GM06990 (cell line): ENCODE measurements at regions not wholly inside any gene's neighbourhood (a gene's known extent, or its start where the extent isn't known, plus 50 kb on each side); places are given as distances from the start of the nearest gene placed in this dataset.

Experiments
- DNase-seq: peaks from one replicate; pipeline ENCODE4 v3.0.0-alpha.2; 2011; ENCODE audit not compliant: insufficient read length; ENCODE audit errors: extremely low read depth
- H3K27me3 ChIP-seq: replicated peaks from 2 replicates; pipeline ENCODE4 v1.6.0; 2011; ENCODE audit warnings: low read length; ENCODE audit not compliant: control insufficient read depth, insufficient read depth
- H3K36me3 ChIP-seq: 2 replicates; pipeline ENCODE4 v1.5.1; 2011; ENCODE audit warnings: low read length; ENCODE audit not compliant: control insufficient read depth, insufficient read depth
- H3K4me3 ChIP-seq: replicated peaks from 2 replicates; pipeline ENCODE4 v1.5.1; 2011; ENCODE audit warnings: low read depth, mild to moderate bottlenecking, control low read depth, low read length
- CTCF ChIP-seq: IDR thresholded peaks from 2 replicates; pipeline ENCODE4 v1.5.1; 2011; ENCODE audit warnings: low read length, control low read depth, mild to moderate bottlenecking, inconsistent platforms; ENCODE audit not compliant: insufficient read depth, poor library complexity, severe bottlenecking

DNA sequence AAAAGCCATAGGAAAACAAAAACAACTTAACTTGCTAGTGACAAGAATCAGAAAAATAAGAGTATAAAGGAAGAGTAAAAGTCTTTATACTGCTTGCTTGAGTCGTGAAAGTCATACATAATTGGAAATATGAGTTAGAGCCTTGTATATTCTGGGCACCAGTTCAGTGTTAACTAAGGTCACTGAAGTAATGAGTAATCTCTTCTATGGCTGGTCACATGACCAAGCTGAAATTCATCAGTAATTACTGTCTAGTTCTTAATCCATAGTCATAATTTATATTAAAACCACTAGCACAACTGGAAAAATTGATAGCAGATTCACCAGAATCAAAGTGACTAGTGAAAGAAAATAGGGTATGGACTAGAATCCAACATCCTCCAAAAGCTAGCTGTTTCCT, 84.4 kb upstream of the SLC5A12 start:
- TF ChIP-seq CTCF: no peak
- DNase-seq: no peak
- Histone ChIP-seq H3K4me3 (no peak overlapping the region), H3K36me3 (no peaks in the 10 kb centered on the region), H3K27me3 (no peaks in the 10 kb centered on the region)

- no peaks in the 10 kb centered on the region for H3K27me3 ChIP-seq
- DNase-seq: no peak
- H3K36me3 ChIP-seq: no peaks in the 10 kb centered on the region
- no peak overlapping the region for H3K4me3 ChIP-seq
- TF ChIP-seq CTCF: no peak
These were observed 98.9 kb upstream of the SLC5A12 start for GRCh38 chr11:26820739-26821138.

DNA sequence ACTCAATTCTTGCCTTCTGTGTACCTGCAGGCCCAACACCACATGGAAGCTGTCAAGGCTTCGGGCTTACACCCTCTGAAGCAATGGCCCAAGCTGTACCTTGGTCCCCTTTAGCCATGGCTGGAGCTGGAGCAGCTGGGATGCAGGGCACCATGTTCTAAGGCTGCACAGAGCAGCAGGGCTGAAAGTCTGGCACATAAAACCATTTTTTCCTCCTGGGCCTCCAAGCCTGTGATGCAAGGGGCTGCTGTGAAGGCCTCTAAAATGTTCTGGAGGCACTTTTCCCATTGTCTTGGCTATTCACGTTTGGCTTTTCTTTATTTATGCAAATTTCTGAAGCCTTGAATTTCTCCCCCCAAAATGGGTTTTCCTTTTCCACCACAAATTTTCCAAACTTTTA, 102.1 kb upstream of the SLC5A12 start:
- no peaks in the 10 kb centered on the region for H3K27me3 ChIP-seq
- no peaks in the 10 kb centered on the region for H3K36me3 ChIP-seq
- peak; percentile 3 for DNase-seq
- no peak overlapping the region for H3K4me3 ChIP-seq
- no peak for TF ChIP-seq CTCF

- TF ChIP-seq CTCF: no peak
- no peak for DNase-seq
- Histone ChIP-seq H3K27me3 (no peaks in the 10 kb centered on the region), H3K36me3 (no peaks in the 10 kb centered on the region), H3K4me3 (no peak overlapping the region)
These were observed 105.8 kb upstream of the SLC5A12 start for GRCh38 chr11:26827567-26828081.

GRCh38 chr11:26828288-26828687, 106.4 kb upstream of the SLC5A12 start:
- Histone ChIP-seq H3K4me3 (no peak overlapping the region), H3K27me3 (no peaks in the 10 kb centered on the region), H3K36me3 (no peaks in the 10 kb centered on the region)
- no peak for TF ChIP-seq CTCF
- DNase-seq: no peak

DNA sequence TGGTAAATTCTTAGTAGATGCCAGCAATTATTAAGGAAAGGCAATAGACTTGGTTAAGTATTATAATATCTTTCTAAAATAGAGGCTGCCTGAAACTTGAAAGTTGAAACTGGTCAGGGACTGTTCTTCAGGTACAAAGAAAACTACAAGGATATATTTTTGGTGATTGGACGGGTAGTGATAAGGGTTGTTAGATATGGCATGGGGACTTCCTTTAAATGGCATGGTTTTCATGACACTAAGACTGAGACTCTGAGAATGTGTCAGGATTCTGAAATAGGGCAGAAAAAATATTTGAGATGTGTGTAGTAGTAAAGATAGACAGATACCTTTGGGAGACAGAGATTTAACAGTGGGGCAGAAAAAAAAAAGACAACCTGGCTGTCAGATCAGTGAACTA, 108.4 kb upstream of the SLC5A12 start:
- DNase-seq: no peak
- Histone ChIP-seq H3K4me3 (no peak overlapping the region), H3K27me3 (no peaks in the 10 kb centered on the region), H3K36me3 (no peaks in the 10 kb centered on the region)
- no peak for TF ChIP-seq CTCF
